CD14-positive monocyte (primary cell): ENCODE measurements at regions not wholly inside any gene's neighbourhood (a gene's known extent, or its start where the extent isn't known, plus 50 kb on each side); places are given as distances from the start of the nearest gene placed in this dataset.
"Not testable (repeated sequence)": the region's sequence is repeated elsewhere in the genome, so short reads cannot be mapped to it uniquely, and the experiment has no call there.

ENCODE experiments used
- DNase-seq, 3 donors: peaks; one replicate each; pipeline ENCODE4 v3.0.0-alpha.2; 2011 to 2022
- H2AFZ ChIP-seq: 2 replicates; pipeline ENCODE4 v1.6.0; 2012; ENCODE audit warnings: mild to moderate bottlenecking, low read depth, low read length, inconsistent platforms; ENCODE audit not compliant: insufficient read depth, poor library complexity, severe bottlenecking
- H3K27ac ChIP-seq, 2 donors: 1 replicate in 1 of 2; 2 replicates in 1 of 2; pipeline ENCODE4 v1.5.1; 2012 to 2013; ENCODE audit warnings: low read length in 2 of 2, control low read depth in 1 of 2, inconsistent platforms in 1 of 2, low read depth in 1 of 2, mild to moderate bottlenecking in 1 of 2
- H3K27me3 ChIP-seq, 2 donors: one replicate each; pipeline versions ENCODE4 v1.6.0 to v1.6.1; 2011 to 2013; ENCODE audit warnings: low read length in 2 of 2; ENCODE audit not compliant: control insufficient read depth in 2 of 2, insufficient read depth in 2 of 2
- H3K36me3 ChIP-seq, 2 donors: replicated peaks in 1 of 2; 1 replicate in 1 of 2; 2 replicates in 1 of 2; pipeline versions ENCODE4 v1.5.1 to v1.6.1; 2012 to 2013; ENCODE audit warnings: low read length in 2 of 2, control low read depth in 1 of 2, inconsistent platforms in 1 of 2, mild to moderate bottlenecking in 1 of 2; ENCODE audit not compliant: insufficient read depth in 2 of 2, control insufficient read depth in 1 of 2
- H3K4me1 ChIP-seq, 2 donors: 1 replicate in 1 of 2; 2 replicates in 1 of 2; pipeline versions ENCODE4 v1.5.1 to v1.6.1; 2012 to 2013; ENCODE audit warnings: low read length in 2 of 2, control low read depth in 1 of 2, inconsistent platforms in 1 of 2, mild to moderate bottlenecking in 1 of 2, moderate library complexity in 1 of 2; ENCODE audit not compliant: insufficient read depth in 2 of 2, control insufficient read depth in 1 of 2
- H3K4me2 ChIP-seq: replicated peaks from 2 replicates; pipeline ENCODE3; 2012; ENCODE audit warnings: low read length, moderate library complexity, mild to moderate bottlenecking; ENCODE audit not compliant: poor library complexity, severe bottlenecking; ENCODE audit errors: extremely low read depth
- H3K4me3 ChIP-seq, 3 experiments: fragments of 200-600 bp in 1 of 3; sonication (generic) in 1 of 3; replicated peaks in 1 of 3; 1 replicate in 2 of 3; 2 replicates in 1 of 3; pipeline ENCODE4 v1.5.1; 2011 to 2013; ENCODE audit warnings: low read length in 3 of 3, mild to moderate bottlenecking in 3 of 3, control low read depth in 2 of 3, low read depth in 2 of 3, inconsistent platforms in 1 of 3, moderate library complexity in 1 of 3
- H3K79me2 ChIP-seq: 2 replicates; pipeline ENCODE4 v1.6.0; 2012; ENCODE audit warnings: mild to moderate bottlenecking, control low read depth, inconsistent platforms, low read length, moderate library complexity; ENCODE audit not compliant: insufficient read depth
- H3K9ac ChIP-seq: 2 replicates; pipeline ENCODE4 v1.6.0; 2017; ENCODE audit warnings: low read length, mild to moderate bottlenecking; ENCODE audit not compliant: insufficient read depth, poor library complexity, severe bottlenecking
- H3K9me3 ChIP-seq, 2 donors: replicated peaks in 1 of 2; 1 replicate in 1 of 2; 2 replicates in 1 of 2; pipeline versions ENCODE4 v1.5.1 to v1.6.1; 2012 to 2013; ENCODE audit warnings: low read length in 2 of 2, control low read depth in 1 of 2; ENCODE audit not compliant: control insufficient read depth in 1 of 2, insufficient read depth in 1 of 2
- H4K20me1 ChIP-seq: 2 replicates; pipeline ENCODE4 v1.6.0; 2012; ENCODE audit warnings: mild to moderate bottlenecking, low read length, control low read depth, moderate library complexity; ENCODE audit not compliant: insufficient read depth
- H3K27ac Mint-ChIP-seq, 7 donors: one replicate each; pipeline ENCODE4 v1.8.0; 2020; ENCODE audit warnings: mild to moderate bottlenecking in 7 of 7, mixed read lengths in 7 of 7, moderate library complexity in 6 of 7, inconsistent platforms in 2 of 7
- H3K27me3 Mint-ChIP-seq, 3 donors: one replicate each; pipeline ENCODE4 v1.8.0; 2021 to 2022; ENCODE audit warnings: low read depth in 3 of 3, mild to moderate bottlenecking in 3 of 3, mixed read lengths in 3 of 3, moderate library complexity in 3 of 3, inconsistent platforms in 1 of 3
- H3K36me3 Mint-ChIP-seq, 2 donors: one replicate each; pipeline ENCODE4 v1.8.0; 2020; ENCODE audit warnings: mixed read lengths in 2 of 2, inconsistent platforms in 1 of 2, mild to moderate bottlenecking in 1 of 2
- H3K4me1 Mint-ChIP-seq: one replicate; pipeline ENCODE4 v1.8.0; 2020; ENCODE audit warnings: mild to moderate bottlenecking, mixed read lengths
- H3K4me3 Mint-ChIP-seq, 2 donors: one replicate each; pipeline ENCODE4 v1.8.0; 2020; ENCODE audit warnings: mild to moderate bottlenecking in 2 of 2, mixed read lengths in 2 of 2, moderate library complexity in 1 of 2
- H3K9me3 Mint-ChIP-seq, 7 donors: one replicate each; pipeline ENCODE4 v1.8.0; 2020 to 2022; ENCODE audit warnings: mixed read lengths in 7 of 7, mild to moderate bottlenecking in 6 of 7, moderate library complexity in 6 of 7, inconsistent platforms in 2 of 7
- CTCF ChIP-seq: fragments of 200-600 bp; IDR thresholded peaks from one replicate; pipeline ENCODE4 v1.8.0; 2022; ENCODE audit warnings: antibody characterized with exemption, mild to moderate bottlenecking
- WGBS: methylation state at CpG from one replicate; pipeline ENCODE4 v1.1.5; 2013; ENCODE audit warnings: missing lambda C conversion rate; ENCODE audit not compliant: insufficient coverage; 5-methylcytosine and 5-hydroxymethylcytosine counted together
- intact Hi-C, 2 donors: fragments of 100-400 bp; cut with micrococcal nuclease; formaldehyde crosslinking; loops; one replicate each; pipeline versions ENCODE4 v1.15.0 to v1.15.1; 2023

DNA sequence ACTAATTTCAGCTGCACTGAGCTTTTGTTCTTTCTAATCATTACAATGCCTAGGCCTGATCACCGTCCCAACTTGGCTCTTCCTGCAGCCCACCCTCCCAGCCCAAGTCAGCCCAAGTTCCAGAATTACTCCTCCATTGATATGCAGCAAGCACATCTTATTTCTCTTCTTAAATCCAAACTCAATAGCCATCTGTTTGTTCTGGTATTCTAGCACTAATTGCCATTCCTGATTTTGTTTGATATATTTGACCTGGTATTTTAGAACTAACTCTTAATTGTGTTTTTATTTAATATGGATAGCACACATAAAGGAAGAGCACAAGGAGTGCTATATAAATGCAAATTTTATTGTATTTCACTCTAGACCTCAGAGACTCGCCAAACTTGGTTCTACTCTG lies 241.2 kb downstream of the SKIDA1 start:
- H3K9me3 Mint-ChIP-seq, result peaks cover 4 to 15% (median 10%) of the 10 kb centered on the region in 7 donors
- DNase-seq, result no peak
- H3K36me3 Mint-ChIP-seq, result no peaks in the 10 kb centered on the region
- Histone ChIP-seq H3K4me3 (no peak overlapping the region), H3K9ac (no peak overlapping the region), H3K36me3 (no peaks in the 10 kb centered on the region), H3K4me2 (no peak overlapping the region), H2AFZ (no peak overlapping the region), H3K4me1 (no peaks in the 10 kb centered on the region), H3K9me3 (peaks cover 0 to 5% of the 10 kb centered on the region in 2 donors), H4K20me1 (no peaks in the 10 kb centered on the region), H3K79me2 (no peaks in the 10 kb centered on the region), H3K27me3 (no peaks in the 10 kb centered on the region), H3K27ac (no peak overlapping the region)
- intact Hi-C loops, result no loop called here
- no peak overlapping the region for H3K27ac Mint-ChIP-seq
- peaks cover 0 to 2% (median 0%) of the 10 kb centered on the region in 3 donors for H3K27me3 Mint-ChIP-seq
- TF ChIP-seq CTCF, result no peak
- no peaks in the 10 kb centered on the region for H3K4me1 Mint-ChIP-seq
- no peak overlapping the region for H3K4me3 Mint-ChIP-seq
- WGBS, result 100% methylated on average over 1 of the region's 2 CpGs

- H3K27ac ChIP-seq, H3K36me3 Mint-ChIP-seq, H3K36me3 ChIP-seq, H3K27me3 Mint-ChIP-seq, H3K4me1 Mint-ChIP-seq, H3K79me2 ChIP-seq, intact Hi-C loops, H3K27me3 ChIP-seq, H3K9ac ChIP-seq, H2AFZ ChIP-seq, H3K9me3 ChIP-seq, H3K4me3 ChIP-seq, H4K20me1 ChIP-seq, DNase-seq, H3K4me1 ChIP-seq, H3K4me3 Mint-ChIP-seq, H3K4me2 ChIP-seq: not testable (repeated sequence)
- WGBS, result 95% methylated on average over 4 of the region's 6 CpGs
- Mint-ChIP-seq H3K9me3 (peaks cover 4 to 13% (median 10%) of the 10 kb centered on the region in 7 donors), H3K27ac (peak overlapping the region in 1 of 7 donors; percentile 63)
Observed at GRCh38 chr10:21283053-21283452, 242.4 kb downstream of the SKIDA1 start.
